Ureter (tissue), 1 donor: ENCODE measurements at regions not wholly inside any gene's neighbourhood (a gene's known extent, or its start where the extent isn't known, plus 50 kb on each side); places are given as distances from the start of the nearest gene placed in this dataset.
A peak's percentile ranks its signal among the peaks of the same experiment; 100 is the strongest.

ENCODE experiments used
- DNase-seq: peaks from one replicate; pipeline ENCODE4 v3.0.0-alpha.2; 2020; ENCODE audit warnings: low spot score
- donor health status: DM: yes; HTN: yes; CAD: no.

GRCh38 chr14:101503431-101504095 lies 57.7 kb upstream of the DIO3 start:
- peak; percentile 27 for DNase-seq

- peak; percentile 29 for DNase-seq
Measured at GRCh38 chr14:101504096-101504948, 57.0 kb upstream of the DIO3 start.

GRCh38 chr14:101505236-101505970 lies 55.9 kb upstream of the DIO3 start:
- peak; percentile 36 for DNase-seq

- peak; percentile 37 for DNase-seq
Measured at GRCh38 chr14:101506211-101506925, 54.9 kb upstream of the DIO3 start.

- peak; percentile 48 for DNase-seq
Measured at GRCh38 chr14:101506926-101507835, 54.1 kb upstream of the DIO3 start.

DNA sequence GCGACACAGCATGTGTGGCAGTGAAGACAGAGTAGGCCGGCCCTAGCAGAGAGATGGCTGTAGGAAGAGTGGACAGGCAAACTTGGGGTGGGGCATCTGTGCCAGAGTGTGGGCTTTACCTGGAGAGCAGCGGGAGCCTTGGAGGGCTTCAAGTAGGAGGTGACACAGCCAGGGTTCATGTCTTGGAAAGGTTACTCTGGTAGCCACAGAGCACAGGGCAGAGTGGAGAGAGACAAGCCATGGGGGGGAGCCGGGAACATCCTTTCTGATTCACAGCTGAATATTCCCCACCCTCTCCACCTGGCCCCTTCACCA lies 53.5 kb upstream of the DIO3 start:
- no peak for DNase-seq

GRCh38 chr14:101508196-101508947 lies 52.9 kb upstream of the DIO3 start:
- no peak for DNase-seq

GRCh38 chr14:101508948-101509729 lies 52.2 kb upstream of the DIO3 start:
- DNase-seq = no peak

DNA sequence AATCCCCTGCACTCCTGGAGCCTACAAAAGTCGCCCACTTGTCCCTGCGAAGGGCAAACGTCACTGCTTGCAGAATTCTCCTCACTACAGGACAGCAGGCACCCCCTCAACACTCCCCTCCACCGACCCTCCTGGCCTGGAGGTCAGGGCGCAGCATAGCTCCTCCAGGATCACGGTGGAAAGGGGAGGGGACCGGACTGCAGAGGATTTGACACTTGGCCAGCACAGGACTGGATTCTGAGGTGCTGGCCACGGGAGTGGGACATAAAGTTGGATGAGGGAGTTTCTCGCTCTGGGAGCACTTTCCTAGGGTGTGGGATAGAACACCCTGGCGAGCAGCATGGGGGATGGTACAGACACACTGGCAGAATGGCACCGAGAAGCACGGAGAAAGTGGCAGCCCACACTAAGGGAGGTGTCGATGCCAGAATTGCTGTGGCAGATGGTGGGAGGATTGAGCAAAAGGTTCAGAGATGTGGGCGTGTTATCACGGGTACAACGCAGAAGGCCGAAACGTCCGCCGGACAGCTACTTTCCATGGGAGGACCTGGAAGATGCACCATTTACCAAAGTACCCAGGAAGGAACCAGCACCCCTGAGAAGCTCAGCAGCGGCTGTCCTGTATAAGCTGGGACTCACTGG lies 51.4 kb upstream of the DIO3 start:
- no peak for DNase-seq

DNA sequence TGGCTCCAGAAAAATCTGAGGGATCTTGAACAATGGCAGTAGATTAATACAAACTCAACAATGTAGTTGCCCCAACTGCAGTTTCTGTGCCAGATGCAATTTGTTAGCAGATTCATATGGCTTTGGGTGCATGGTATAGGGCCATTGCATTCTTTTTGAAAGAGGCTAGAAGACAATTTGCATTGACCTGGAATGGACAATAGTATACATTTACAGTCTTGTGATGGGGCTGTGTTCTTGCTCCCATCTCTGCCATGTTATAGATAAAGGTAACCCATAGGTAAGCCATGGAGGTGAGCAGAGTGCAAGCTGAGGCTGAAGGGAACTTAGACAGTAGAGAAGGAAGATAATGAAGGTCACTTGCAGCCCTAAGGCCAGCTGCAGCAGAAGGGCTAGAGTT lies 50.1 kb upstream of the DIO3 start:
- DNase-seq = no peak
